Body of pancreas (tissue), 4 donors: ENCODE measurements at regions not wholly inside any gene's neighbourhood (a gene's known extent, or its start where the extent isn't known, plus 50 kb on each side); places are given as distances from the start of the nearest gene placed in this dataset.
"Not testable (repeated sequence)": the region's sequence is repeated elsewhere in the genome, so short reads cannot be mapped to it uniquely, and the experiment has no call there.

ENCODE experiments used
- ATAC-seq: fragments of 150-250 bp; one replicate; pipeline ENCODE4 v1.9.1; 2016
- DNase-seq, 4 donors: peaks; one replicate each; pipeline ENCODE4 v3.0.0-alpha.2; 2019
- H3K27ac ChIP-seq, 4 donors: fragments of 200-600 bp; sonication (generic); 1 replicate in 3 of 4; 2 replicates in 1 of 4; pipeline versions ENCODE4 v1.5.1 to v1.6.1; 2016 to 2019; ENCODE audit warnings: mild to moderate bottlenecking in 1 of 4, mixed read lengths in 1 of 4, moderate library complexity in 1 of 4
- H3K27me3 ChIP-seq, 2 donors: fragments of 200-600 bp; sonication (generic); one replicate each; pipeline ENCODE4 v1.6.0; 2016; ENCODE audit warnings: mild to moderate bottlenecking in 1 of 2
- H3K36me3 ChIP-seq, 2 donors: fragments of 200-600 bp; sonication (generic); replicated peaks in 1 of 2; 2 replicates each; pipeline ENCODE4 v1.5.1; 2016; ENCODE audit warnings: low read depth in 2 of 2; ENCODE audit not compliant: insufficient read depth in 1 of 2
- H3K4me1 ChIP-seq: fragments of 200-600 bp; sonication (generic); one replicate; pipeline ENCODE4 v1.6.0; 2016
- H3K4me3 ChIP-seq, 2 donors: fragments of 200-600 bp; sonication (generic); 1 replicate in 1 of 2; 2 replicates in 1 of 2; pipeline ENCODE4 v1.5.1; 2016 to 2019
- H3K9me3 ChIP-seq, 3 donors: fragments of 200-600 bp; sonication (generic); 1 replicate in 2 of 3; 2 replicates in 1 of 3; pipeline ENCODE4 v1.5.1; 2016
- CTCF ChIP-seq, 7 experiments: fragments of 450-650 bp in 4 of 7; fragments of 200-600 bp in 3 of 7; sonication (generic) in 3 of 7; IDR thresholded peaks; one replicate each; pipeline ENCODE4 v1.5.1; 2016 to 2019; ENCODE audit warnings: antibody characterized with exemption in 7 of 7
- POLR2A ChIP-seq, 3 donors: fragments of 450-650 bp; IDR thresholded peaks; one replicate each; pipeline ENCODE4 v1.6.1; 2016; ENCODE audit warnings: antibody characterized with exemption in 3 of 3, mild to moderate bottlenecking in 2 of 3
- WGBS, 2 donors: methylation state at CpG; one replicate each; pipeline ENCODE4 v1.1.5; 2017; 5-methylcytosine and 5-hydroxymethylcytosine counted together
- intact Hi-C: fragments of 100-400 bp; cut with DNase I; formaldehyde crosslinking; loops from one replicate; pipeline ENCODE4 v1.15.1; 2023

GRCh38 chr2:226540204-226540994 lies 259.2 kb downstream of the IRS1 start:
- ATAC-seq, result no peak
- no peaks in the 10 kb centered on the region for H3K9me3 ChIP-seq
- H3K4me3 ChIP-seq, result no peak overlapping the region
- DNase-seq, result no peak
- no peaks in the 10 kb centered on the region for H3K4me1 ChIP-seq
- intact Hi-C loops, result no loop called here
- no peaks in the 10 kb centered on the region for H3K36me3 ChIP-seq
- WGBS, 2 donors, result 44 to 52% methylated on average over 3 of the region's 3 CpGs
- TF ChIP-seq CTCF (IDR thresholded peaks at IDR 0.05), result no peak
- no peak for TF ChIP-seq POLR2A (IDR thresholded peaks at IDR 0.05)
- no peak overlapping the region for H3K27ac ChIP-seq
- H3K27me3 ChIP-seq, result no peaks in the 10 kb centered on the region

- H3K27me3 ChIP-seq, result no peaks in the 10 kb centered on the region
- no peaks in the 10 kb centered on the region for H3K4me1 ChIP-seq
- no peak for ATAC-seq
- WGBS, 2 donors, result 84 to 85% methylated on average over 7 of the region's 7 CpGs
- H3K36me3 ChIP-seq, result no peaks in the 10 kb centered on the region
- intact Hi-C loops, result no loop called here
- TF ChIP-seq CTCF (IDR thresholded peaks at IDR 0.05) (no peak), POLR2A (IDR thresholded peaks at IDR 0.05) (no peak)
- H3K9me3 ChIP-seq, result no peaks in the 10 kb centered on the region
- no peak overlapping the region for H3K27ac ChIP-seq
- no peak overlapping the region for H3K4me3 ChIP-seq
- no peak for DNase-seq
Measured at GRCh38 chr2:226536410-226536809, 263.2 kb downstream of the IRS1 start.

GRCh38 chr2:226532976-226533375 lies 266.6 kb downstream of the IRS1 start:
- H3K4me1 ChIP-seq, intact Hi-C loops, H3K9me3 ChIP-seq, ATAC-seq, DNase-seq, H3K27me3 ChIP-seq, H3K4me3 ChIP-seq, H3K27ac ChIP-seq, H3K36me3 ChIP-seq: not testable (repeated sequence)
- 70 to 79% methylated on average over 4 of the region's 4 CpGs for WGBS, 2 donors

GRCh38 chr2:226531061-226531810 lies 268.4 kb downstream of the IRS1 start:
- no peak for DNase-seq
- Histone ChIP-seq H3K9me3 (no peaks in the 10 kb centered on the region), H3K36me3 (no peaks in the 10 kb centered on the region), H3K27ac (no peak overlapping the region), H3K27me3 (no peaks in the 10 kb centered on the region), H3K4me1 (no peaks in the 10 kb centered on the region), H3K4me3 (no peak overlapping the region)
- TF ChIP-seq POLR2A (IDR thresholded peaks at IDR 0.05), result no peak
- no peak for TF ChIP-seq CTCF (IDR thresholded peaks at IDR 0.05)
- ATAC-seq, result no peak
- intact Hi-C loops, result no loop called here
- WGBS, 2 donors, result 76 to 79% methylated on average over 12 of the region's 12 CpGs

GRCh38 chr2:226529556-226529955 lies 270.1 kb downstream of the IRS1 start:
- Histone ChIP-seq H3K36me3 (no peaks in the 10 kb centered on the region), H3K27me3 (no peaks in the 10 kb centered on the region), H3K4me1 (no peaks in the 10 kb centered on the region), H3K9me3 (no peaks in the 10 kb centered on the region), H3K27ac (no peak overlapping the region), H3K4me3 (no peak overlapping the region)
- intact Hi-C loops, result no loop called here
- ATAC-seq (no peak), DNase-seq (no peak)
- 71 to 87% methylated on average over 2 of the region's 2 CpGs for WGBS, 2 donors
- TF ChIP-seq POLR2A (IDR thresholded peaks at IDR 0.05) (no peak), CTCF (IDR thresholded peaks at IDR 0.05) (no peak)
